ENCODE measurements at regions not wholly inside any gene's neighbourhood (a gene's known extent, or its start where the extent isn't known, plus 50 kb on each side); places are given as distances from the start of the nearest gene placed in this dataset.
"Not testable (repeated sequence)": the region's sequence is repeated elsewhere in the genome, so short reads cannot be mapped to it uniquely, and the experiment has no call there.

- no peak for DNase-seq
Measured at GRCh38 chr3:193909387-193909786, 226.6 kb upstream of the HES1 start.

- DNase-seq, result no peak
Measured at GRCh38 chr3:193910310-193910709, 225.6 kb upstream of the HES1 start.

- no peak for DNase-seq
Measured at GRCh38 chr3:193910886-193911738, 224.8 kb upstream of the HES1 start.

DNA sequence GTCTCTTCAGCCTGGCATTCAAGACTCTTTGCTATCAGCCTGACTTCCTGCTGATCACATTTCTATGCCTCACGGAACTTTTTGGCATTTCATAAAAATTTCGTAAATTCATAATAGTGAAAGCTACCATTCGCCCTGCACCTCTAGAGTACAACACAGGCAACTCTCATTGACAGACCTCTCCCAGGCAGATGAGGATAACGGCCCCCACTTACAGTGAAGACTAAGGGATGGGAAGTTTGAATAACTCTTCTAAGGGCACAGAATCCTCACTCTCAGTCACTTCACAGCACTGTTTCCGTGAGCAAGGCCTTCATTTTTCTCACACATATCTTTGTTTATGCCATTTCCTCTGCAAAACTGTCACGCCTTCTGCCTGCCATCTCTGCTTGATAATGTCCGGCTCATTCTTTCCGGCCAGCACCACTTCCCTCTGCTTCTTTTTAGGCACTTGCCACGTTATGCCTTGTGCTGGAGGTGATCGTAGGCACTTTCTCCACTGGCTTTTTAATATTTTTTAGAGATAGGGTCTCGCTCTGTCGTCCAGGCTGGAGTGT, 224.1 kb upstream of the HES1 start:
- no peak for DNase-seq

DNA sequence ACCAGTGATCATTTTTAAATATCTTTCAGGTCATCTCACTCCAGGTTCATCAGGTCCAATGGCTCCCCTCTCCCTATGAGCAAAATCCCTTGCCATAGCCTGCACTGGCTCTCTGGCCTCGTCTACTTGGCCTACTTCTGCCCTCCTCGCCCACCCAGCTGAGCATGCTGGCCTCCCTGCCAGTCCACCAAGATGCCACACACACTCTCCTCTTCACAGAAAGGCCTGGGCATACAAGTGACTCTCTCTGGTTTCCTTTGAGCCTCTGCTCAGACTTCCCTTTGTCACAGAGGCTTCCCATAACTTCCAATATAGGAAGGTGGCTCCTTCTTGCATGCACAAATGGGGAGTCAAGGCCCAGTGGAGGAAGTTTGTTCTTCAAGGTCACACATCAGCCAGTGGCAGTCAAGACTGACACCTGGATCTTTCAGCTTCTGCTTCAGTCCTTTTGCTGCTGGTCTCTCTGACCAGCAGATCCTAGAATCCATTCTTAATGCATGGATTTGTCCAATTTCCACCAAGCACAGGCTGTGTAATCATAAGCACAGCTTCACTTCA, 223.2 kb upstream of the HES1 start:
- no peak for DNase-seq

DNA sequence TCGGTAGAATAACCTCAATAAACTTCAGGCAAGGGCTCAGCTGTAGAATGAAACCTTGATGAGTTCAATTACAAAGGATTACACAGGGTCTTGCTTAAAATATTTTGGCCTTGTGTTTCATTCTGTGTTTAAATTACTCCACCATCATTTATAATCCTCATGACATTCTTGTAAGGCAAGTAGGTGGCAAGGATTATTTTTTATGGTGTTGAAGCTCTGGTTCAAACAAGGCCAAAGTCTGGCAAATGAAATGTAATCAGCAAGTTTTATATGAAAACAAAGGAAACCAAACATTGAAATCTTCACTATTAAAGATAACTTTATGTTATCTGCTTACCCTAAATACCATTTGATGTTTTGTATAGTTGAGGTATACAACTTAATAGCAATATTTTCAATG, 221.3 kb upstream of the HES1 start:
- no peak for DNase-seq

- DNase-seq, result no peak
Measured at GRCh38 chr3:193915099-193915498, 220.8 kb upstream of the HES1 start.

DNA sequence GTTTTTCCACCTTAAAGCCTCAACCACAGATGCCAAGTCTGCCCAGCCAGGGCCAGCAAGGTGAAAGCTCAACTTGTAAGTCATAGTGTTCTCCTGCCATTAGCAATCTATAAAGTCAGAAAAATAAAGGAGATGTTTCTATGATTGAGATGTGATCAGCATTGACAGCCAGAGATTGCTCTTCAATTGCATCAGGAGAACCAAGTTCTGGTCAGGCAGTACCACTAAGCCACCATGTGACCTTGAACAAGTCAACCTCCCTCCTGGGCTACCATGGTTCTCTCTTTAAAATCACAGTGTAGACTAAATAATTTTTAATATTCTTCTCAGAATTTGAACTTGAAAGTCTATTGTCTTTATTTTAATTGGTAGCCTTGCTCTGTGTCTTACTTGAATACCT, 220.3 kb upstream of the HES1 start:
- DNase-seq, result no peak

GRCh38 chr3:193917158-193917557, 218.8 kb upstream of the HES1 start:
- no peak for DNase-seq

DNA sequence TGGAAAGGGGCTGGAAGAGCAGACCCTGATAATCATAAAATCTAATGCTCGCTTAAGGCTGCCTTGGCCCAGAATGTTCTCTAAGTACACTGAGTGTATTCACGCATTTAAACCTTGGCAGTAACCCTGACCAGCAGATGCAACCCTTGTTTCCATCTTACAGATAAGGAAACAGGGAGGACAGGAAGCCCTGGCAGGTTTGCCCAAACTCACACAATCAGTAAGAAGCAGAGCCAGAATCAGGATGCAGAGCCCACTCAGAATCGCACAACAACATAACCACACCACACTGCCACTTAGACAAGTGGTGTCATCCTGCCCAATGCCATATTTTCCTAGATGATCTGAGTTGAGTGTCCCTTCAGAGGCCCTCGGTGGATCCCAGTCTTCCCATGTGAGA, 214.5 kb upstream of the HES1 start:
- DNase-seq, result no peak

- peak; percentile 35 for DNase-seq
Measured at GRCh38 chr3:193922034-193922774, 213.7 kb upstream of the HES1 start.

DNA sequence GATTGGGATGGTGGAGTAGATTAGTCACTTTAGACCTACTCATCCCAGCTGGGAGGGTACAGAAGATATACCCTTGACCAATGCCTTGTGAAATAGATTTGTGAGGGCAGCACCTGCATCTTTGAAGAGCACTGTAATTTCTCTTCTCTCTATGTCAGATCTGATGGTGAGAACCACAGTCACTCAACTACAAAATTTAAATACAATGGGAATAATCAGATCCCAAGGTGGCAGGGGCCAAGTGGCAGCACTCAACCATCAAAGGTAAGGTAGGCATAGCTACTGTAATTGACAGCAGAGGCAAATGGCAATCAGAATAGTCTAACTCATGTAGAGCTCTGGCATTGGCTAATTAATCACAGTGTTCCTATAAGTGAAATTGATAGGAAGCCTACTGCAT, 212.0 kb upstream of the HES1 start:
- DNase-seq, result not testable (repeated sequence)

GRCh38 chr3:193926071-193926470, 209.9 kb upstream of the HES1 start:
- not testable (repeated sequence) for DNase-seq

- DNase-seq, result not testable (repeated sequence)
Measured at GRCh38 chr3:193927413-193928206, 208.3 kb upstream of the HES1 start.

- DNase-seq, result no peak
Measured at GRCh38 chr3:193928354-193929209, 207.4 kb upstream of the HES1 start.

DNA sequence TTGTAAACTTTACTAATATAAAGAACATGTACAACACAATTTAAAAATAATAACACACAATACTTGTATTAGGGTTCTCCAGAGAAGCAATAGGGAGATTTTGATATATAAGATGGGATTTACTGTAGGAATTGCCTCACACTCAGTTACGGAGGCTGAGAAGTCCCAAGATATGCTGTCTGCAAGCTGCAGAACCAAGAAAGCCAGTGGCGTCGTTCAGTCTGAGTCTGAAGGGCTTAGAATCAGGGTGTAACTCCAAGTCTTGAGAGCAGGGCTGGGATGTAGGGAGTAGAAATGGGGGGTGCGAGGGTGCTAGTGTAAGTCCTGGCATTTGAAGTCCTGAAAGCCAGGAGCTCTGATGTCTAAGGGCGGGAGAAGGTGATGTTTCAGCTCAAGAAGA, 206.6 kb upstream of the HES1 start:
- no peak for DNase-seq

GRCh38 chr3:193929921-193930646, 205.9 kb upstream of the HES1 start:
- DNase-seq, result no peak

DNA sequence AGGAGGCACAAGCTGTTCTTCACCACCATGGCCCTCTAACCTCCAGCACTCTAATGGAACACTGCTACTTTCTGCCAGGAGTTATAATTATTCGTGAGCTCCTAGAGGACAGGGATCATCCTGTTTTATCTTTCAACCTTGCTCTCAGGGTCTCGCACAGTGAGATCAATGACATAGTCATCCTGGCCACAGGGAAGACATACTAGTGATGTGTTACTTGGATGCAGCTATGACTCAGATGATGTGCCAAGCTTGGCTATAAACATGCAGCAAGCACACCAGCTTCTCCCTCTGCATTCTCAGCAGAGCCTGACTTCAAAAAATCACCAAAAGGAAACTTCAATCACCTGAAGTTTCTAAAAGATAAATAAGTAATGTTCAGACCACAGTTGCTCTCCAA, 203.8 kb upstream of the HES1 start:
- no peak for DNase-seq

DNA sequence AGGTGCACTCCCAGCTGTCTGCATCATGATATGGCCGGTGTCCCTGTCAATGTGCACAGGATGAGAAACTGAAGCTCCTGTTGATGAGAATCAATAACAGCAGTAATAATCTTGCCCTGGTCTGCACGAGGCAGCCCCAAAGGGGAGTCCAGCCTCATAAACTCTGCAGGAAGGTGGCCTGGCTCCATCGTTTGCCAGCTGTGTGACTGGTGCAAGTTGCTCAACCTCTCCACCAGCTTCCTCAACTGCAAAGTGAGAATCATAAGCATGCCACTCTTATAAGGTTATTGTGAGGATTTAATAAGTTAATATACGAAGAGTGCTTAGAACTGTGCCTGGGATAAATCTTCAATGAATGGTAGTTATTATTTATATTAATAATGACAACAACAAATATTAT, 203.4 kb upstream of the HES1 start:
- DNase-seq, result no peak

GRCh38 chr3:193933451-193933850, 202.5 kb upstream of the HES1 start:
- no peak for DNase-seq

DNA sequence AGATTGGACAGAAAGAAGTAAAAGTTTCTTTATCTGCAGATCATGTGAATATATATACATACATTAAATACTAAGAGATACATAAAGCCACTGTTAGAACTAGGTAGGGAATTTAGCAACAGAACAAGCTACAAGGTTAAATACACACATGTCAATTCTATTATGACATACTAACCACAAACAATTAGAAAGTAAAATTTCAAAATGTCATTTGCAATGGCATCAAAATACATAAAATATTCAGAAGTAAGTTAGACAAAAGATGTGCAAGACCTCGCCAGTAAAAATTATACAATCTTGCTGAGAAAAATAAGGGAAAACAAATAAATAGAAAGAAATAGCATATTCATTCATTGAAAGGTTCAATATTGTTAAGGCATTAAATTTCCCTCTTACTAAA, 200.0 kb upstream of the HES1 start:
- no peak for DNase-seq

Measured in COR-L47 (cell line).